CD4-positive, alpha-beta memory T cell (primary cell): ENCODE measurements at regions not wholly inside any gene's neighbourhood (a gene's known extent, or its start where the extent isn't known, plus 50 kb on each side); places are given as distances from the start of the nearest gene placed in this dataset.

Source experiments
- CTCF ChIA-PET: fragments of 350-600 bp; sonication (Branson Sonifier 250); formaldehyde crosslinking; loops from one replicate; lab custom pipeline; 2021; ENCODE audit warnings: inconsistent platforms; ENCODE audit not compliant: partially characterized antibody; lab: Charles Lee
- POLR2A ChIA-PET: fragments of 350-600 bp; sonication (Branson Sonifier 250); formaldehyde crosslinking; loops from one replicate; lab custom pipeline; 2021; ENCODE audit not compliant: partially characterized antibody; lab: Charles Lee
- DNase-seq, 5 donors: peaks; one replicate each; pipeline versions ENCODE4 v3.0.0 to v3.0.0-alpha.2; 2020 to 2022; ENCODE audit warnings: mixed read lengths in 1 of 5
- H3K27ac ChIP-seq: one replicate; pipeline ENCODE4 v1.7.0; 2013; ENCODE audit warnings: low read depth, low read length
- H3K27me3 ChIP-seq: 2 replicates; pipeline ENCODE4 v1.7.0; 2013; ENCODE audit warnings: mild to moderate bottlenecking, low read length, moderate library complexity; ENCODE audit not compliant: insufficient read depth
- H3K36me3 ChIP-seq: 2 replicates; pipeline ENCODE4 v1.7.0; 2013; ENCODE audit warnings: mild to moderate bottlenecking, low read length, moderate library complexity; ENCODE audit not compliant: insufficient read depth
- H3K4me1 ChIP-seq: 2 replicates; pipeline ENCODE4 v1.7.0; 2013; ENCODE audit warnings: mild to moderate bottlenecking, low read length, moderate library complexity; ENCODE audit not compliant: insufficient read depth
- H3K4me3 ChIP-seq, 2 donors: one replicate each; pipeline ENCODE4 v1.7.0; 2013; ENCODE audit warnings: low read length in 2 of 2, mild to moderate bottlenecking in 1 of 2
- H3K9me3 ChIP-seq, 2 donors: one replicate each; pipeline ENCODE4 v1.7.0; 2013; ENCODE audit warnings: low read length in 2 of 2, control low read depth in 1 of 2; ENCODE audit not compliant: control insufficient read depth in 1 of 2
- H3K27ac Mint-ChIP-seq, 7 donors: one replicate each; pipeline ENCODE4 v1.8.0; 2020 to 2021; ENCODE audit warnings: mixed read lengths in 7 of 7, mild to moderate bottlenecking in 6 of 7, inconsistent platforms in 3 of 7, moderate library complexity in 3 of 7
- H3K27me3 Mint-ChIP-seq, 2 donors: one replicate each; pipeline ENCODE4 v1.8.0; 2020 to 2021; ENCODE audit warnings: mixed read lengths in 2 of 2
- H3K36me3 Mint-ChIP-seq, 2 donors: one replicate each; pipeline ENCODE4 v1.8.0; 2020 to 2021; ENCODE audit warnings: mixed read lengths in 2 of 2, inconsistent platforms in 1 of 2, mild to moderate bottlenecking in 1 of 2
- H3K4me1 Mint-ChIP-seq, 4 donors: one replicate each; pipeline ENCODE4 v1.8.0; 2020 to 2021; ENCODE audit warnings: mixed read lengths in 4 of 4, mild to moderate bottlenecking in 1 of 4
- H3K4me3 Mint-ChIP-seq, 8 donors: one replicate each; pipeline ENCODE4 v1.8.0; 2020 to 2021; ENCODE audit warnings: mixed read lengths in 8 of 8, mild to moderate bottlenecking in 7 of 8, moderate library complexity in 6 of 8, inconsistent platforms in 3 of 8
- H3K9me3 Mint-ChIP-seq, 8 donors: one replicate each; pipeline ENCODE4 v1.8.0; 2020 to 2021; ENCODE audit warnings: mixed read lengths in 8 of 8, mild to moderate bottlenecking in 5 of 8, inconsistent platforms in 3 of 8, moderate library complexity in 1 of 8
- intact Hi-C: fragments of 100-400 bp; cut with micrococcal nuclease; formaldehyde crosslinking; loops from one replicate; pipeline ENCODE4 v1.15.1; 2023

DNA sequence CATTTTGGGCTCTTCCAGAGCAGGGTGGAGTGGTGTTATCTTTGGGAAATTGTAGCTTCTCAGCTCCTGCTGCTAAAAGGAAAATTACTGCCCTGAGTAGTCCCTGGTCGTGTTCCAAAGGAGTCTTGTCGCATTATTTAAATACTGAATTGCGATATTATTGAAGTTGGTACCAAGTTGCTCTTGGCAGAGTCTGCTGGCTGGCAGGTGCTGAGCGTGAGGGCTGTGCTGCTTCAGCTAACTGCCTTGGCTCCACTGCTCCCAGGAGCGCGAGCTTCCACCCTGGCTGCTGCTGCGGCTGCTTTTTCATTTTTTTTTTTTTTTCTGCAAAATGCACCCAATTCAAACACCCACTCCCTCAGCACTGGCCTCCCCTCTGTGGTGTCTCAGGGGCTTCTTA lies 289.8 kb downstream of the MAF start:
- CTCF ChIA-PET, result interaction anchor here (1.3 kb wide), 1 partner anchor 23 kb away, joined by 5 read pairs; no protein-coding TSS in a partner anchor

DNA sequence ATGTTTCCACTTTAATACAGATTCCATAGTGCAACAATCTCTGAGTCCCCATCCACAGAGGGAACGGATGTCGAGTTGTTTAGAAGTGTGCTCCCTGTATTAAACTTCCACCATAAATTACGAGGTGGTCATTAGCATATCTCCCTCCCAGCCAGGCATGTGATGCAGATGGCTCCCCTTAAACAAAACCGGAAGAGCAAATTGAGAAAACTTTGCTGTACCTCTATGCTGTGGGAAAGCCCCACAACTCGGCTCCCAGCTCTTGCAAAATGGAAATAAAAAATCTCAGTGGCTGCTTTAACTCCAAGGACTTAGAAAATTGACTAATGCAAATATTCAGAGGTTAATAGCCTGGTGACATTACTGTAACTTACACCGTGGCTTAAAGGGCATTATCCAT lies 290.9 kb downstream of the MAF start:
- no peak for DNase-seq
- H3K27ac ChIP-seq, result no peak overlapping the region
- Mint-ChIP-seq H3K27me3 (no peaks in the 10 kb centered on the region), H3K36me3 (no peaks in the 10 kb centered on the region), H3K4me1 (peaks cover 2 to 14% (median 9%) of the 10 kb centered on the region in 4 donors), H3K27ac (peak overlapping the region in 1 of 7 donors; percentile 11), H3K9me3 (no peaks in the 10 kb centered on the region), H3K4me3 (peak overlapping the region in 2 of 8 donors; percentile 17 to 44)
- H3K4me3 ChIP-seq, result no peak overlapping the region
- no peaks in the 10 kb centered on the region for H3K9me3 ChIP-seq
- ChIA-PET CTCF (no interaction called here), POLR2A (no interaction called here)
- peaks cover 16% of the 10 kb centered on the region for H3K4me1 ChIP-seq
- H3K27me3 ChIP-seq, result no peaks in the 10 kb centered on the region
- H3K36me3 ChIP-seq, result no peaks in the 10 kb centered on the region
- intact Hi-C loops, result no loop called here

More for the DNA sequence above, 289.8 kb downstream of the MAF start:
- H3K27ac ChIP-seq, result no peak overlapping the region
- no peak overlapping the region for H3K4me3 ChIP-seq
- peak overlapping the region in 1 of 7 donors; percentile 43 for H3K27ac Mint-ChIP-seq
- H3K4me1 Mint-ChIP-seq, result peaks cover 2 to 21% (median 12%) of the 10 kb centered on the region in 4 donors
- no peaks in the 10 kb centered on the region for H3K9me3 ChIP-seq
- H3K36me3 Mint-ChIP-seq, result no peaks in the 10 kb centered on the region
- H3K4me3 Mint-ChIP-seq, result no peak overlapping the region
- no peaks in the 10 kb centered on the region for H3K27me3 ChIP-seq
- H3K27me3 Mint-ChIP-seq, result no peaks in the 10 kb centered on the region
- no peaks in the 10 kb centered on the region for H3K36me3 ChIP-seq
- peaks cover 19% of the 10 kb centered on the region for H3K4me1 ChIP-seq
- intact Hi-C loops, result no loop called here
- H3K9me3 Mint-ChIP-seq, result no peaks in the 10 kb centered on the region
- DNase-seq, result no peak
- POLR2A ChIA-PET, result interaction anchor here (0.6 kb wide), 1 partner anchor 1048 kb away, joined by 4 read pairs; no protein-coding TSS in a partner anchor

DNA sequence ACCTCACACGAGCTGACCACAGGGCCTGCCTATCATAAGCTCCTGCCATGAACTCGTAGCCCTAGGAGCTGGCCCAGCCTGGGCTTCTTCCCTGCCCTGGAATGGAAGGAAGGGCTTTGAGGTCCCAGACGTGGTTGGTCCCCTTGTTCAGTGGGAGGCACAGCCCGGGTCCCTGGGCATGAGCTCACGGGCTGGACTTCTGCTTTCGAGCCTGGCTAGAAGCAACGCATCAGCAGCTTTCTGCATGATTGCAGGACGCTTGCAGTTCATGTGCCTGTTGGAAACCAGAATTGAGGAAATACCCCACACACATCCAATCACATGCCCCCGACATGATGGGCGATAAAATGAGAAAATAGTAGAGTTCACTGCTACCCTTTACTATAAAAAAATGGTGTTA lies 293.3 kb downstream of the MAF start:
- Histone ChIP-seq H3K27me3 (no peaks in the 10 kb centered on the region), H3K9me3 (no peaks in the 10 kb centered on the region), H3K4me1 (peaks cover 16% of the 10 kb centered on the region), H3K36me3 (no peaks in the 10 kb centered on the region), H3K27ac (no peak overlapping the region), H3K4me3 (no peak overlapping the region)
- H3K9me3 Mint-ChIP-seq, result no peaks in the 10 kb centered on the region
- intact Hi-C loops, result no loop called here
- no peak overlapping the region for H3K27ac Mint-ChIP-seq
- DNase-seq, result no peak
- no peaks in the 10 kb centered on the region for H3K36me3 Mint-ChIP-seq
- peaks cover 2 to 14% (median 9%) of the 10 kb centered on the region in 4 donors for H3K4me1 Mint-ChIP-seq
- ChIA-PET CTCF (no interaction called here), POLR2A (no interaction called here)
- H3K4me3 Mint-ChIP-seq, result no peak overlapping the region
- H3K27me3 Mint-ChIP-seq, result no peaks in the 10 kb centered on the region

DNA sequence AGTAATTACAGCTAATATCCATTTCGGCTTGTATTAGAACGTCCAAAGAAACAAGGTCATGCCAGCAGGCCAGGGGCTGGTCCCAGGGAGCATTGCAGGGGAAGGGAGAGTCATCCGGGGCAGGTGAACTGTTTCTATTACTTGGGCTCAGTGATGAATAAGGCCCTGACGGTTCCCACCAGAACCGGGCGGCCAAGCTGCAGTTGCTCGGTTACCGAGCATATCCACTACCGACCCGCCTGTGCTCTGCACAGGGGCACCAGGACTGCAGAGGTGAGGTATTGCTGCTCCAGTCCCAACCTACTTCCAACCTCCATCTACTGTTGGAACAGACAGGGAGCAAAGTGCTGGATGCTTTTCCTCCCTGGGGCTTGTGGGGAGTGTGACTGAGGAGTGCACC lies 295.5 kb downstream of the MAF start:
- no peak overlapping the region for H3K27ac Mint-ChIP-seq
- Histone ChIP-seq H3K27ac (no peak overlapping the region), H3K27me3 (no peaks in the 10 kb centered on the region), H3K4me1 (peaks cover 11% of the 10 kb centered on the region), H3K4me3 (no peak overlapping the region), H3K36me3 (no peaks in the 10 kb centered on the region), H3K9me3 (no peaks in the 10 kb centered on the region)
- DNase-seq, result no peak
- no peaks in the 10 kb centered on the region for H3K36me3 Mint-ChIP-seq
- H3K27me3 Mint-ChIP-seq, result no peaks in the 10 kb centered on the region
- H3K4me1 Mint-ChIP-seq, result peaks cover 2 to 13% (median 8%) of the 10 kb centered on the region in 4 donors
- no peaks in the 10 kb centered on the region for H3K9me3 Mint-ChIP-seq
- CTCF ChIA-PET, result no interaction called here
- POLR2A ChIA-PET, result no interaction called here
- no peak overlapping the region for H3K4me3 Mint-ChIP-seq
- intact Hi-C loops, result no loop called here

DNA sequence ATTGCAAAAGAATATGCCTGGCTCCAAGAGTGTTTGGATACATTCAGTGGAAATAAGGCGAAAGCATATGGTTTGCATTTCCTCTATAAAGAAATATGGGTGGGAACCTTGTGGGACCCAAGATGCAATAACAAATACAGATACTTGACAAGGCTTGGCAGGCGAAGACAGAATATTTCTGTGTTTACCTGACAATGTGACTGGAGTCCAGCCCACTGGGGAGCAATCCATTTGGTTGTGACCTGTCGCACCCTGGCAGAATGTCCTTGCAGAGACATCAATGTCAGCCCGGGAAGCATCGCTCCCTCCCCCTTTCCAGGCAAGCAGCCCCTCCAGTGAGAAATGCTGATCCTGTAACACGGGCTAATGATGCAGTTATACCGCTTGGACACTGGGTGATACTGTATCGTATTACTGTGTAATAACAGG lies 296.6 kb downstream of the MAF start:
- ChIA-PET POLR2A (no interaction called here), CTCF (no interaction called here)
- H3K4me1 Mint-ChIP-seq, result peaks cover 0 to 3% (median under 1%) of the 10 kb centered on the region in 4 donors
- H3K4me3 Mint-ChIP-seq, result no peak overlapping the region
- intact Hi-C loops, result no loop called here
- H3K4me3 ChIP-seq, result no peak overlapping the region
- no peaks in the 10 kb centered on the region for H3K36me3 ChIP-seq
- no peak overlapping the region for H3K27ac ChIP-seq
- H3K27ac Mint-ChIP-seq, result no peak overlapping the region
- no peak for DNase-seq
- H3K27me3 Mint-ChIP-seq, result no peaks in the 10 kb centered on the region
- no peaks in the 10 kb centered on the region for H3K36me3 Mint-ChIP-seq
- H3K9me3 Mint-ChIP-seq, result no peaks in the 10 kb centered on the region
- no peaks in the 10 kb centered on the region for H3K27me3 ChIP-seq
- no peaks in the 10 kb centered on the region for H3K4me1 ChIP-seq
- no peaks in the 10 kb centered on the region for H3K9me3 ChIP-seq

DNA sequence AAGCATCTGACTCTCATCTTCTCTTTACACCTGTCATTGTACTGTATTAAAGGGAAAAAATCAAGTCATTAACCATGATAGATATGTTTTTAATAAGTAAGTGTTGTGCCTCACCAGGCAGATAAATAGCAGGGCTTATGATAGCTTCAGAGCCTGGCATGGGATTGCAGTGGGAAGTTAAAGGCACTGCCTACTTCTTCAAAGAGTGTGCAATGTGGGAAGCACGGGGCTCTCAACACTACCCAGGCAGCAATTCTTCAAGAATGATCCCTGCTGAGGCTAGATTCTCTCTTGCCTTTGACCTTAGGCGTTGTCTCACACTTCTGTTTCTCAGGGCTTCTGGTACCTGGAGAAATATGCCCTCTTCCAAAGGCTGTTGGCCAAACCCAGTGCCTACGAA lies 297.3 kb downstream of the MAF start:
- POLR2A ChIA-PET, result no interaction called here
- intact Hi-C loops, result no loop called here

DNA sequence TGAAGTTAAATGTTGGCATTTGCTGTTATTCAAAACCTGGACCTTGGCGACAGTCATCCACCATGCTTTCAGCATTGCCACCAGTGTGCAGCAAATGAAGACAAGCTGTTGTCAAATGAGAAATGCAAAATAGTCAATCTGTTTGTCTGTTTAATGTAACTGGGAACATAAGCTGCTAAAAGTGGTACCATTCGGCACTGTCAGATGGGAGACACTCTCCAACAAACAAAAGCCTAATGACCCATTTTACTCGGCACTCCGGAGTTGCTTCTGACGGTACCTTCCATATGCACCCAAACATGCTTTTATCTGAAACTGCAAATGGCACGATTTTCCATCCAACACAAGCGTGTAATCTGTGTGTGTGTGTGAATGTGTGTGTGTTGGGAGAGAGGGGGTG lies 297.8 kb downstream of the MAF start:
- ChIA-PET POLR2A (no interaction called here), CTCF (no interaction called here)
- H3K4me1 ChIP-seq, result no peaks in the 10 kb centered on the region
- Mint-ChIP-seq H3K27me3 (no peaks in the 10 kb centered on the region), H3K4me3 (no peak overlapping the region), H3K4me1 (peaks cover 0 to 4% (median 2%) of the 10 kb centered on the region in 4 donors), H3K9me3 (no peaks in the 10 kb centered on the region), H3K27ac (no peak overlapping the region), H3K36me3 (no peaks in the 10 kb centered on the region)
- no peaks in the 10 kb centered on the region for H3K36me3 ChIP-seq
- intact Hi-C loops, result no loop called here
- no peak overlapping the region for H3K4me3 ChIP-seq
- H3K27me3 ChIP-seq, result no peaks in the 10 kb centered on the region
- H3K9me3 ChIP-seq, result no peaks in the 10 kb centered on the region
- DNase-seq, result no peak
- no peak overlapping the region for H3K27ac ChIP-seq

More for the DNA sequence above, 297.3 kb downstream of the MAF start:
- DNase-seq, result no peak
- Mint-ChIP-seq H3K36me3 (no peaks in the 10 kb centered on the region), H3K27me3 (no peaks in the 10 kb centered on the region), H3K27ac (peak overlapping the region in 1 of 7 donors; percentile 8), H3K9me3 (no peaks in the 10 kb centered on the region), H3K4me3 (no peak overlapping the region), H3K4me1 (peaks cover 0 to 1% (median 0%) of the 10 kb centered on the region in 4 donors)
- Histone ChIP-seq H3K4me3 (no peak overlapping the region), H3K27ac (no peak overlapping the region), H3K36me3 (no peaks in the 10 kb centered on the region), H3K9me3 (no peaks in the 10 kb centered on the region), H3K4me1 (no peaks in the 10 kb centered on the region), H3K27me3 (no peaks in the 10 kb centered on the region)
- CTCF ChIA-PET, result no interaction called here
